ENCODE measurements at regions not wholly inside any gene's neighbourhood (a gene's known extent, or its start where the extent isn't known, plus 50 kb on each side); places are given as distances from the start of the nearest gene placed in this dataset.
"Not testable (repeated sequence)": the region's sequence is repeated elsewhere in the genome, so short reads cannot be mapped to it uniquely, and the experiment has no call there.

DNA sequence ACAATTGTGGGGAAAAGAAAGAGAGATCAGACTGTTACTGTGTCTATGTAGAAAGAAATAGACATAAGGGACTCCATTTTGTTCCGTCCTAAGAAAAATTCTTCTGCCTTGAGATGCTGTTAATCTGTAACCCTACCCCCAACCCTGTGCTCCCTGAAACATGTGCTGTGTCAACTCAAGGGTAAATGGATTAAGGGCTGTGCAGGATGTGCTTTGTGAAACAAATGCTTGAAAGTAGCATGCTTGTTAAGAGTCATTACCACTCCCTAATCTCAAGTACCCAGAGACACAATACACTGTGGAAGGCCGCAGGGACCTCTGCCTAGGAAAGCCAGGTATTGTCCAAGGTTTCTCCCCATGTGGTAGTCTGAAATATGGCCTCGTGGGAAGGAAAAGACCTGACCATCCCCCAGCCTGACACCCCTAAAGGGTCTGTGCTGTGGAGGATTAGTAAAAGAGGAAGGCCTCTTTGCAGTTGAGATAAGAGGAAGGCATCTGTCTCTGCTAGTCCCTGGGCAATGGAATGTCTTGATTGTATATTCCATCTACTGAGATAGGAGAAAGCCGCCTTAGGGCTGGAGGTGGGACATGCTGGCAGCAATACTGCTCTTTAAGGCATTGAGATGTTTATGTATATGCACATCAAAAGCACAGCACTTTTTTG lies 695.9 kb upstream of the ADGRL4 start:
- H3K9ac ChIP-seq (ENCODE audit: low read depth in 1 of 2, low read length in 2 of 2); H3K36me3 ChIP-seq (ENCODE audit: control insufficient read depth in 1 of 2, insufficient read depth in 2 of 2, low read length in 2 of 2); H3K4me3 ChIP-seq (ENCODE audit: low read depth in 1 of 2, low read length in 2 of 2); H3K9me3 ChIP-seq (ENCODE audit: control insufficient read depth in 1 of 2, low read length in 2 of 2); H3K27ac ChIP-seq (ENCODE audit: low read depth, low read length); H3K27me3 ChIP-seq (ENCODE audit: control insufficient read depth in 1 of 2, insufficient read depth in 2 of 2, low read length in 2 of 2); H3K4me1 ChIP-seq (ENCODE audit: control insufficient read depth in 1 of 2, insufficient read depth in 2 of 2, low read length in 2 of 2): not testable (repeated sequence)

DNA sequence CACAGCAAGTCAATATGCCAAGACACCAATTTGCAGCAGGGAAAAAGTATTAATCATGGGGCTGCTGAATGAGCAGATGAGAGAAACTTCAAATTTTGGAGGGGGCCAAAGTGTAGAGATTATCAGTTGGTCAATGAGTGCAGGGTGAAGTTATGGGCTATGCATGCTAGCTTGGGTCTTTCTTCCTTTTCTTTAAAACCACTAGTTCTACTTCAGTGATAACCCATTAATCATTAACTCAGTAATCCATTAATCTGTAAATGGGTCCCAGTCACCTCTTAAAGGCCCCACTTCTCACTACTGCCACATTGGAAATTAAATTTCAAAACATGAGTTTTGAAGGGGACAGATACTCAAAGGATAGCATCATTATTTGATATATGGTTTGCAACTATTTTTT lies 688.6 kb upstream of the ADGRL4 start:
- no peaks in the 10 kb centered on the region for H3K9me3 ChIP-seq (ENCODE audit: control insufficient read depth in 1 of 2, low read length in 2 of 2)
- no peak overlapping the region for H3K9ac ChIP-seq (ENCODE audit: low read depth in 1 of 2, low read length in 2 of 2)
- no peaks in the 10 kb centered on the region for H3K27me3 ChIP-seq (ENCODE audit: control insufficient read depth in 1 of 2, insufficient read depth in 2 of 2, low read length in 2 of 2)
- no peaks in the 10 kb centered on the region for H3K36me3 ChIP-seq (ENCODE audit: control insufficient read depth in 1 of 2, insufficient read depth in 2 of 2, low read length in 2 of 2)
- H3K27ac ChIP-seq (ENCODE audit: low read depth, low read length): no peak overlapping the region
- no peak overlapping the region for H3K4me3 ChIP-seq (ENCODE audit: low read depth in 1 of 2, low read length in 2 of 2)
- H3K4me1 ChIP-seq (ENCODE audit: control insufficient read depth in 1 of 2, insufficient read depth in 2 of 2, low read length in 2 of 2): no peaks in the 10 kb centered on the region

DNA sequence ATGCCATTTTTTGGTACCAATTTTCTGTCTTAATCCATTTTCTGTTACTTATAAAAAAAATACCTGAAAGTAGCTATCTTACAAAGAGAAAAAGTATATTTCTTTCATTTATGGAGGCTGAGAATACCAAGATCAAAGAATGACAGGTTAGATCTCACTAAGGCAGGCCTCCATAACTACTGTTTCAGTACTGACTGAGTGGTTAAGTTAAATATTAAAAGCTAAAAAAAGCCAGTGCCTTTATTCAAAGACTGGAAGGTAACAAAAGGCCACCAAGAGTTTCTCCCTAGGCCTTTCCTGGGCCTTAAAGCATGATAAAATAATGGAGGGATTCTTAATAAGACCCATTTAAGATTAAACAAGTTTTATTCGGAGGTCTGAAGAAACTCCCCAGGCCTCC lies 687.7 kb upstream of the ADGRL4 start:
- Histone ChIP-seq H3K9me3 (ENCODE audit: control insufficient read depth in 1 of 2, low read length in 2 of 2) (no peaks in the 10 kb centered on the region), H3K4me1 (ENCODE audit: control insufficient read depth in 1 of 2, insufficient read depth in 2 of 2, low read length in 2 of 2) (no peaks in the 10 kb centered on the region), H3K36me3 (ENCODE audit: control insufficient read depth in 1 of 2, insufficient read depth in 2 of 2, low read length in 2 of 2) (no peaks in the 10 kb centered on the region), H3K27ac (ENCODE audit: low read depth, low read length) (no peak overlapping the region), H3K9ac (ENCODE audit: low read depth in 1 of 2, low read length in 2 of 2) (no peak overlapping the region), H3K27me3 (ENCODE audit: control insufficient read depth in 1 of 2, insufficient read depth in 2 of 2, low read length in 2 of 2) (no peaks in the 10 kb centered on the region), H3K4me3 (ENCODE audit: low read depth in 1 of 2, low read length in 2 of 2) (no peak overlapping the region)

DNA sequence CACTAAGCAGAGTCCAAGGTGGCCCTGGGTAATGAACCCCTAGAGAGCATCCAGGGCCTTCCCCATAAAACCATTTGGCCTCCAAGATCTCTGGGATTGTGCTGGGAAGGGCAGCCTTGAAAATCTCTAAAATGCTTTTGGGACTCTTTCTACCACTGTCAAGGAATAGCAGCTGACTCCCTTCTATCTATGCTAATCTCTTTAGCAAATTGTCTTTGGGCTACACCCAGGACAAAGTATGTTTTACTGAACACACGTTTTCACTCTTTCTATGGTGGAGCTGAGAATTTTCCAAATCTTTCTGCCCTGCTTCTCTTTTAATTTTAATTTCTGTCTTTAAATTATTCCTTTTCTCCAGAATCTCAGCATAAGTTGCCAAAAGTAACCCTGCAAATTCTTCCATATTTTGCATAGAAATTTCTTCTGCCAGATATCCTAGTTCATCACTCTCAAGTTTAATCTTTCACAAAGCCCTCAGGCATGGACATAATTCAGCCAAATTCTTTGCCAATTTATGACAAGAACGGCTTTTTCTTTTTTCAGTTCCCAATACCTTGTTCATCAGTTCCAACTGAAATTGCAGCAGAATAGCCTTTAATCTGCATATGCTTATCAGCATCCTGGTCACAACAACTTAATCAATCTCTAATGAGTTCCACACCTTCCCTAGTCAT lies 687.0 kb upstream of the ADGRL4 start:
- Histone ChIP-seq H3K9ac (ENCODE audit: low read depth in 1 of 2, low read length in 2 of 2) (no peak overlapping the region), H3K36me3 (ENCODE audit: control insufficient read depth in 1 of 2, insufficient read depth in 2 of 2, low read length in 2 of 2) (no peaks in the 10 kb centered on the region), H3K4me3 (ENCODE audit: low read depth in 1 of 2, low read length in 2 of 2) (no peak overlapping the region), H3K27ac (ENCODE audit: low read depth, low read length) (no peak overlapping the region), H3K9me3 (ENCODE audit: control insufficient read depth in 1 of 2, low read length in 2 of 2) (no peaks in the 10 kb centered on the region), H3K27me3 (ENCODE audit: control insufficient read depth in 1 of 2, insufficient read depth in 2 of 2, low read length in 2 of 2) (no peaks in the 10 kb centered on the region), H3K4me1 (ENCODE audit: control insufficient read depth in 1 of 2, insufficient read depth in 2 of 2, low read length in 2 of 2) (no peaks in the 10 kb centered on the region)

DNA sequence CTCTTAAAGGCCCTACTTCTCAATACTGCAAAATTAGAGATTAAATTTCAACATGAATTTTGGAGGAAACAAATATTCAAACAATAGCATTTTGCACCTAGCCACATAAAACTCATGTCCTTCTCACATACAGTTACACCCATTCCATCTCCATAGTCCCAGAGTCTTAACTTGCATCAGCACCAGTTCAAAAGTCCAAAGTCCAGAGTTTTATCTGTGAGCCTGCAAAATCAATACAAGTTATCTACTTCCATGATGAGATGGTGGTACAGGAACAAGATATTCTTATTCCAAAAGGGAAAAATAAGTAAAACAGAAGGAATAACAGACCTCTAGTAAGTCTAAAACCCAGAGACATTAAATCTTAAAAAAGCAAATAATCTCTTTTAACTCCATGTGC lies 686.0 kb upstream of the ADGRL4 start:
- Histone ChIP-seq H3K36me3 (ENCODE audit: control insufficient read depth in 1 of 2, insufficient read depth in 2 of 2, low read length in 2 of 2) (no peaks in the 10 kb centered on the region), H3K9me3 (ENCODE audit: control insufficient read depth in 1 of 2, low read length in 2 of 2) (no peaks in the 10 kb centered on the region), H3K27me3 (ENCODE audit: control insufficient read depth in 1 of 2, insufficient read depth in 2 of 2, low read length in 2 of 2) (no peaks in the 10 kb centered on the region), H3K9ac (ENCODE audit: low read depth in 1 of 2, low read length in 2 of 2) (no peak overlapping the region), H3K4me3 (ENCODE audit: low read depth in 1 of 2, low read length in 2 of 2) (no peak overlapping the region), H3K4me1 (ENCODE audit: control insufficient read depth in 1 of 2, insufficient read depth in 2 of 2, low read length in 2 of 2) (no peaks in the 10 kb centered on the region), H3K27ac (ENCODE audit: low read depth, low read length) (no peak overlapping the region)

DNA sequence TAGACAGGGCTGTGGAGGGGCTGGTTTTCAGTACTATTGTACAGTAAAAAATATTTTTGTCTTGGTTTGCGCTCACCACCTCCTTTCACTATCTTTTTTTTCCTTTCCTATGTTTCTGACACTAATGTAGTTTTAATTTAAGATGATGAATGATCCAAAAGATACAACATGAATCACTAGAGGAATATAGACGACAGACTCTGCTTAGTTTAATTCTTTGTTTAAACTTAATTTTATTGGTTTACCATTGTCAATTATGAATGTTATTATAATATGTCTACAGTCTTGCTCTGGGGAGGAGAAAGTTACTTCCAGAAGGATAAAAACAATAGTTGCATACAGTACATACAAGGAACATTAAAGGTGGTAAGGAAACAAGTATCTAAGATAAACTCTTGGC lies 682.4 kb upstream of the ADGRL4 start:
- H3K36me3 ChIP-seq (ENCODE audit: control insufficient read depth in 1 of 2, insufficient read depth in 2 of 2, low read length in 2 of 2): no peaks in the 10 kb centered on the region
- H3K4me3 ChIP-seq (ENCODE audit: low read depth in 1 of 2, low read length in 2 of 2): no peak overlapping the region
- H3K9ac ChIP-seq (ENCODE audit: low read depth in 1 of 2, low read length in 2 of 2): no peak overlapping the region
- no peak overlapping the region for H3K27ac ChIP-seq (ENCODE audit: low read depth, low read length)
- no peaks in the 10 kb centered on the region for H3K4me1 ChIP-seq (ENCODE audit: control insufficient read depth in 1 of 2, insufficient read depth in 2 of 2, low read length in 2 of 2)
- H3K27me3 ChIP-seq (ENCODE audit: control insufficient read depth in 1 of 2, insufficient read depth in 2 of 2, low read length in 2 of 2): no peaks in the 10 kb centered on the region
- no peaks in the 10 kb centered on the region for H3K9me3 ChIP-seq (ENCODE audit: control insufficient read depth in 1 of 2, low read length in 2 of 2)

DNA sequence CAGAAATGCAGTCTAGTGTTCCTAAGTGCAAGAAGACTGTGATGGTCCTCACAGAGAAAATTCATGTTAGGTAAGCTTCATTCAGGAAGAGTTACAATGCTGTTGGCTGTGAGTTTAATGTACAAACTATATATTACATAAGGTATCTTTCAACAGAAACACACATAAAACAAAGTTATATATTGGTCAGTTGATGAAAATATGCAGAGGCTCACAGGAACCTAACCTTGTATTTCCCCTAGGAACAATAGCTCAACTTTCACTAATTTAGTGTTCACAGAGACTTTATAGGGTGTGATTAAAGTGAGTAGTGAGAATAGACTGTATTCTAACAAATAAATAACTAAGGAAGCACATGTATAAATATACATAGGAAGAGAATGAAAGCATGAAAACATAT lies 676.9 kb upstream of the ADGRL4 start:
- H3K36me3 ChIP-seq (ENCODE audit: control insufficient read depth in 1 of 2, insufficient read depth in 2 of 2, low read length in 2 of 2): no peaks in the 10 kb centered on the region
- H3K27me3 ChIP-seq (ENCODE audit: control insufficient read depth in 1 of 2, insufficient read depth in 2 of 2, low read length in 2 of 2): no peaks in the 10 kb centered on the region
- no peaks in the 10 kb centered on the region for H3K4me1 ChIP-seq (ENCODE audit: control insufficient read depth in 1 of 2, insufficient read depth in 2 of 2, low read length in 2 of 2)
- no peak overlapping the region for H3K4me3 ChIP-seq (ENCODE audit: low read depth in 1 of 2, low read length in 2 of 2)
- peaks cover 0 to 4% of the 10 kb centered on the region in 2 donors for H3K9me3 ChIP-seq (ENCODE audit: control insufficient read depth in 1 of 2, low read length in 2 of 2)
- H3K27ac ChIP-seq (ENCODE audit: low read depth, low read length): no peak overlapping the region
- H3K9ac ChIP-seq (ENCODE audit: low read depth in 1 of 2, low read length in 2 of 2): no peak overlapping the region

DNA sequence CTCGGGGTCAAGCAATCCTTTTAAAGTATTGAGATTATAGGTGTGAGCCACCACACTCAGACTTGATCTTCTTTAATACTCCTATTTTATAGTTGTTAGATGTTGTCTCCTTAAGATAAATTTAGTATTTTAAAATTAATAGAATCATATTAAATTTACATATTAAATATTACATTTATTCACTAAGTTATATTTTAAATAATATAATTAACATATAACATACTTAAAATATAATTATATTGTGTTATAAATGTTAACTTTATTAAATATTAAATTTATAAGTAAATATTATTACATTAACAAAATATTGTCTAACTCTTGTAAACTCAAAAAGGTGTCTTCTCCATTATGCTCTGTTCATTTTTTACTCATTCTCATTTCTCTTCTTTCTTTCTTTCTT lies 675.9 kb upstream of the ADGRL4 start:
- Histone ChIP-seq H3K27me3 (ENCODE audit: control insufficient read depth in 1 of 2, insufficient read depth in 2 of 2, low read length in 2 of 2) (no peaks in the 10 kb centered on the region), H3K4me3 (ENCODE audit: low read depth in 1 of 2, low read length in 2 of 2) (no peak overlapping the region), H3K4me1 (ENCODE audit: control insufficient read depth in 1 of 2, insufficient read depth in 2 of 2, low read length in 2 of 2) (no peaks in the 10 kb centered on the region), H3K9ac (ENCODE audit: low read depth in 1 of 2, low read length in 2 of 2) (no peak overlapping the region), H3K27ac (ENCODE audit: low read depth, low read length) (no peak overlapping the region), H3K9me3 (ENCODE audit: control insufficient read depth in 1 of 2, low read length in 2 of 2) (peaks cover 0 to 4% of the 10 kb centered on the region in 2 donors), H3K36me3 (ENCODE audit: control insufficient read depth in 1 of 2, insufficient read depth in 2 of 2, low read length in 2 of 2) (no peaks in the 10 kb centered on the region)

DNA sequence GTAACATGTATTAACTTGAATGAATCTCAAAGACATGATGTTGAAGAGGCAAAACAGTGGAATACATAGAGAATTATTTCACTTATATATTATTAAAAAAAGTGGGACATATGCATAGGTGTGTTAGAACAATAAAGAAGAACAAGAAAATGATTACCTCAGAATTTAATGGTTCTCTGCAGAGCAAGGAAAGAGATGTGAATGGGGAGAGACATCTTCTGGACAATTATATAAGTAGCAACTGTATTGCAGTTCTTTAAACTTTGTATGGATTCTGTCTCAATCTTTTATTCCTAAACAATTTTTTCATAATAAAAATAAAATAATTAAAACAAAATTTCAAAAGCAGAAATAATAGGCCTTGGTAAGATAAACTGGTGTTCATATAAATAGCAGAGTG lies 674.9 kb upstream of the ADGRL4 start:
- H3K9ac ChIP-seq (ENCODE audit: low read depth in 1 of 2, low read length in 2 of 2): no peak overlapping the region
- no peaks in the 10 kb centered on the region for H3K36me3 ChIP-seq (ENCODE audit: control insufficient read depth in 1 of 2, insufficient read depth in 2 of 2, low read length in 2 of 2)
- H3K4me3 ChIP-seq (ENCODE audit: low read depth in 1 of 2, low read length in 2 of 2): no peak overlapping the region
- no peaks in the 10 kb centered on the region for H3K27me3 ChIP-seq (ENCODE audit: control insufficient read depth in 1 of 2, insufficient read depth in 2 of 2, low read length in 2 of 2)
- peaks cover 0 to 4% of the 10 kb centered on the region in 2 donors for H3K9me3 ChIP-seq (ENCODE audit: control insufficient read depth in 1 of 2, low read length in 2 of 2)
- H3K4me1 ChIP-seq (ENCODE audit: control insufficient read depth in 1 of 2, insufficient read depth in 2 of 2, low read length in 2 of 2): no peaks in the 10 kb centered on the region
- H3K27ac ChIP-seq (ENCODE audit: low read depth, low read length): no peak overlapping the region

DNA sequence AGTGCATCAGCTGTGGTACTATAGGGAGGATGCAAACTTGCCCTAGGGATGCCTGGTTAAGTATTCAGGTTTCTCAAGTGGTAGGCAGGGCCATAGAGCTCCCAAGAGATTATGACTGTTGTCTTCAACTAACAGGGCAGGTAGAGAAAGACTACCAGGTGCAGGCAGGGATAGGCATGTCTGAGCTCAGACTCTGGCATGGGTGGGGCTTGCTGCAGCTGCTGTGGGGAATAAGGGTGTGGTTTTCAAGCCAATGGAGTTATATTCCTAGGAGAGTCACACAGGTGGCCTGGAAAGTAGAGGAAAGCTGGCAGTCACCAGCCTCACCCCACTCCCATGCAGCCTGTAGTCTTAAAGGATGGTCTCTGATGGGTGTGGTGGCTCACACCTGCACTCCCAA lies 673.4 kb upstream of the ADGRL4 start:
- Histone ChIP-seq H3K27me3 (ENCODE audit: control insufficient read depth in 1 of 2, insufficient read depth in 2 of 2, low read length in 2 of 2) (no peaks in the 10 kb centered on the region), H3K36me3 (ENCODE audit: control insufficient read depth in 1 of 2, insufficient read depth in 2 of 2, low read length in 2 of 2) (no peaks in the 10 kb centered on the region), H3K4me3 (ENCODE audit: low read depth in 1 of 2, low read length in 2 of 2) (no peak overlapping the region), H3K9ac (ENCODE audit: low read depth in 1 of 2, low read length in 2 of 2) (no peak overlapping the region), H3K27ac (ENCODE audit: low read depth, low read length) (no peak overlapping the region), H3K9me3 (ENCODE audit: control insufficient read depth in 1 of 2, low read length in 2 of 2) (peaks cover 0 to 4% of the 10 kb centered on the region in 2 donors), H3K4me1 (ENCODE audit: control insufficient read depth in 1 of 2, insufficient read depth in 2 of 2, low read length in 2 of 2) (no peaks in the 10 kb centered on the region)
